GM08714 (cell line): ENCODE measurements at regions not wholly inside any gene's neighbourhood (a gene's known extent, or its start where the extent isn't known, plus 50 kb on each side); places are given as distances from the start of the nearest gene placed in this dataset.

Experiments used
- H3K4me3 ChIP-seq: fragments of 200-500 bp; sonication (Bioruptor generic); 2 replicates; pipeline ENCODE4 v1.5.1; 2014; ENCODE audit warnings: mild to moderate bottlenecking, low read length, inconsistent platforms
- ZNF274 ChIP-seq: IDR thresholded peaks from 2 replicates; pipeline ENCODE4 v1.6.1; 2012; ENCODE audit warnings: mild to moderate bottlenecking, low read depth, low read length

- no peak for TF ChIP-seq ZNF274
Measured at GRCh38 chr6:22829070-22829469, 259.7 kb downstream of the HDGFL1 start.

GRCh38 chr6:22830463-22830862 is 261.1 kb downstream of the HDGFL1 start:
- no peak for TF ChIP-seq ZNF274
- H3K4me3 ChIP-seq: no peak overlapping the region

More at GRCh38 chr6:22829070-22829469, 259.7 kb downstream of the HDGFL1 start:
- H3K4me3 ChIP-seq: no peak overlapping the region

DNA sequence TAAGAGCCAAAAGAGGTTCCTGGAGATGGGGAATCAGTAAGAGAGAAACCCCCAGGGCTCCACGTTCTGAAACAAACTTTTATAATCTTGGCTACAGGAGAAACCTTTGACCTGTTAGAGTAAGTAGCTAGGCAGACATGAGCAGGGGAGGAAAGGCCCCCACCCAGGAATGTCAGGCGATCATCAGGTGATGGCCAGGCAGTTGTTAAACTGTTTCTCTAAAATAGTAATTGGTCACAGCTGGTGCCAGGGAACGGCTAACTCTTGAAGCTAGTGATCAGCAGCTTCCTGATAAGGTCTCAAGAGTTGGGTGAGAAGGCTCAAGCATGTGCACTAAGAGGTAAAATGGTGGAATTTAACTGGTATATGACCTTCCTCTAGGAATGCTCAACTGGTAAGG is 263.8 kb downstream of the HDGFL1 start:
- no peak overlapping the region for H3K4me3 ChIP-seq
- no peak for TF ChIP-seq ZNF274

DNA sequence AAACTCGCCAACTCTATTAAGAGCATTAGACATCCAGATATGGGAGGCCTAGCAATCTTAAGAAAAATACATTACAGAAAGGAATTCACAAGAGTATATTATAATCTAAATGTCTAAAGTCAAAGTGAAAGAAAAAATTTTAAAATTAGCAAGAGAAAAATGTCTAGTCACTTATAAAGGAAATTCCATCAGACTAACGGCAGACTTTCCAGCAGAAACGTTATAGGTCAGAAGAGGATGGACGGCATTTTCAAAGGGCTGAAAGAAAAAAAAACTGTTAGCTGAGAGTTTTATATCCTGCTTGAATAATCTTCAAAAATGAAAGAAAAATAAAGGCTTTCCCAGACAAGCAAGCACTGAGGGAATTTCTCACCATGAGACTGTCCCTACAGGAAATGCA is 269.0 kb downstream of the HDGFL1 start:
- no peak overlapping the region for H3K4me3 ChIP-seq
- no peak for TF ChIP-seq ZNF274

DNA sequence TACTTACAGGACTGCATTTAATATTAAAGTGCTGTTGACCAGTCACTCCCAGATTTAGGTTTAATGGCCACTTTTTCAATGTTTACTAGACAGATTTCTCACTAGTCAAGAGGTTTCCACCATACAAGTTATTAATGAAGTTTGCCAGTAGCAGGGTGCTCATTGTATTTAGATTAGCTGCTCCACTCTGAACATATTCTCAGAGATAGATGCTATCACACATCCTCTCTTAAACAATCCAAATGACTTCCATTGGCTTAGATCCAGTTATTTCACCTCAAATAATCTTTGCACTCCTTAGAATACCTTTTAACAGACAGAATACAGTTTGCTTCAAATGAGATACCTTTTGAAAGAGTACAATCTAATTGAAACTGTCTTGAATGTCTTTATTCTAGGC is 276.1 kb downstream of the HDGFL1 start:
- H3K4me3 ChIP-seq: no peak overlapping the region
- TF ChIP-seq ZNF274: no peak

- no peak overlapping the region for H3K4me3 ChIP-seq
- no peak for TF ChIP-seq ZNF274
Measured at GRCh38 chr6:22848121-22848520, 278.8 kb downstream of the HDGFL1 start.

- TF ChIP-seq ZNF274: no peak
- no peak overlapping the region for H3K4me3 ChIP-seq
Measured at GRCh38 chr6:22849921-22850320, 280.6 kb downstream of the HDGFL1 start.

DNA sequence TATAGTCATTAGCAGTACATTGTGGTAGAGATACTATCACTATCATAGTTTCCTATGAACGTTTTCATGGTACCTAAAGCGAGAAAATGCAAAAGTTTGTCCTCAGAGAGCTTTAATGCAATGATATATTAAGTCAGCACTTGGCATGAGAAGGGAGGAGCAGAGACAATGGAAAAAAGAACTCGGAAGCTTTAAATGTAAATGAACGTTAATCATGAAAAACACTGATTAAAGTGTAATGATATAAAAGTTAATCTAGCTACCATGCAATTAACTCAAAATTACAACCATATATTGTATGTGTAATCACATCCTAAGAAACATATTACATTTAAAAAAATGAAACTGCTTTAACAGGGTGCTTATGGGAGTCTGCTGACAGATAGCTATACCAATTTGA is 282.7 kb downstream of the HDGFL1 start:
- no peak for TF ChIP-seq ZNF274
- H3K4me3 ChIP-seq: no peak overlapping the region

DNA sequence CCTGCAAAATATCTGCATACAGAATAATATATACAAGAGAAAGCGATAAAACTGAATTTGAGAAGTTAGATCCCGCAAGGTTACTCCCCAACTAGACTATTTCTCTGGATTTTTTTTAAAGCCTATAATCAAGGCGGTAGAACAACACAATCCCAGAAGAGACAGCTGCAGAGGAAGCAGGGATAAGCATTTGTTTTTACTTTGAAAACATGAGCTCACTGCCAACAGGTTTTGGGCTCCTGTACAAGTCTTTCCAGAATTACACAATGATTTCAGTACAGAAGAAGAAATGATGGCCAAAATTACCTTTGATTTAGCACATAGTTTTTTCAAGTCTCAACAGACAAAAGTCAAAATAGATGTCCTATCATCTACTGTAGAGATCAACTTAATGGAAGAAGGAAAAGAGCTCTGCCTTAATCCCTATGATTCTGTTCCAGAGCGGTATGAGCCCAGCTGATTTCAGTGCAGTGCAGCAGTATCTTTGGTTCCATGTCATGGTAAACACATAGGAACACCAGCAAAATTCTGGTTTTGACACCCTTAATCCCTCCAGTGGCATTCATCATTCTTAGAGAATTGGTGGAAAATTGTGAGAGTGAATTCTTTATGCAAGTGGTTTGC is 304.3 kb downstream of the HDGFL1 start:
- no peak overlapping the region for H3K4me3 ChIP-seq
- TF ChIP-seq ZNF274: no peak

GRCh38 chr6:22875845-22876244 is 306.5 kb downstream of the HDGFL1 start:
- no peak for TF ChIP-seq ZNF274
- no peak overlapping the region for H3K4me3 ChIP-seq

DNA sequence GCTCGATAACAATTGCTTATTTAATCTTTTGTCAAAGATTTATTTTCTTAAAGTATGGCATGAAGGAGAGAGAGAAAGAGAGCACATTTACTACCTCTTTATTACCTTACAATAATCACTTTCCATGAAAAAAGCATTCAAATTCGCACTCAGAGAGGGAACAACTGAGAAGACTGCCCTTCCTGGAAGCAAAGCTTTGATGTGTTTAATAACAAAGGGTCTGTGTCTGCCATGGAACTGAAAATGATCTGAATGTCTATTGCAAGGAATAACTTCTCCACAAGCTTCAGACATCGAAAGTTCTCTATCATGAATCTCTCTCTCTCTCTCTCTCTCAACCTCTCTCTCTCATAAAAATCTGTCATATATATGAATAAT is 308.9 kb downstream of the HDGFL1 start:
- TF ChIP-seq ZNF274: no peak
- H3K4me3 ChIP-seq: no peak overlapping the region

DNA sequence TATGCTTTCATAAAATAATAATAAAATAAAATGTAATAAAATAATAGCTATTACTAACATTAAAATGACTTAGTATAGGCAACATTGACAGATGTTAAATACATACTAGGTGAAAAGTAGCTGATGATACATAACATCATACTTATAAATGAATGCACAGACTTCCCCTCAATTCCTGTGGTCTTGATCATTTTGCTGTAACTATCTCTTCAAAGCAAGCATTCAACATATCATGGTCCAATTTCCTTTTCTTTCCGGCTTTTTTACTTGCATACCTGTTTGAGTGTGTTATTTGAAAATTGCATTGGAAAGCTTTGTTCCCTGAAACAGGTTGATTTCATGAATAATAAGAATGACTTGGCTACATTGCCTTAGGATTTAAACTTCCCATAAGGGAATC is 309.3 kb downstream of the HDGFL1 start:
- no peak for TF ChIP-seq ZNF274

DNA sequence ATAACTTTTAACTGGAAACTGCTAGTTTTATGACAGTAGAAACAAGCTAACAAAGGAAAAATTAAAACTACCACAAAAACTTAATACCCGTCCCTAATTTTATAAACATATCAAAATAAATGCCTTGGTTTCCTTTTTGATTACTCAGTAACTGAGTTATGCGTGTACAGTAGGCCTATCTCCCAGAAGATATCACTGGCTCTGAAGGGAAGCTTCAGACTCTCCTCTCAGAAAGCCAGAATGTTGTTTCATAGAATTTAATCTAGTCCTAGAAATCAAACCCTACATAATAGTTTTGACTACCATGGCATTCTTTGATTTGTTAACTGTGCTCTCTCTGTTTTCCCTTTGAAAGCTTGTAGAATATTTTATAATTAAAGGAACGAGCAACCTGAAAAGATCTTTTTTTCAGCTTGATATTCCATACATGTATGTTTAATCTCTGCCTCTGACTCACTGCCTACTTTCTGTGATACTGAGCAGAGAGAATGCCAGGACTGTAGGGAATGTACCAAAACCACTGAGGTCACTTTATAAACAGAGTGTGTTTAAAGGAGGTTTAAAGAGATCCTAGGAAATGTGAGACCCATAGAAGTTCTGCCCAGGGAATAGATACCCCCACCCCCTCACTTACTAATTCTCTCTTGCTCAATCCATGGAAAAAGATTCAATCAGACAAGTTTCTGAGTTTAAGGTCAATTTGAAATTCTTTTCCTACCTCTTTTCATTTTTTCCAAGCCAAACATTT is 311.5 kb downstream of the HDGFL1 start:
- H3K4me3 ChIP-seq: no peak overlapping the region
- no peak for TF ChIP-seq ZNF274

More for the DNA sequence above, 309.3 kb downstream of the HDGFL1 start:
- H3K4me3 ChIP-seq: no peak overlapping the region

GRCh38 chr6:22882581-22882980 is 313.2 kb downstream of the HDGFL1 start:
- H3K4me3 ChIP-seq: no peak overlapping the region
- TF ChIP-seq ZNF274: no peak

DNA sequence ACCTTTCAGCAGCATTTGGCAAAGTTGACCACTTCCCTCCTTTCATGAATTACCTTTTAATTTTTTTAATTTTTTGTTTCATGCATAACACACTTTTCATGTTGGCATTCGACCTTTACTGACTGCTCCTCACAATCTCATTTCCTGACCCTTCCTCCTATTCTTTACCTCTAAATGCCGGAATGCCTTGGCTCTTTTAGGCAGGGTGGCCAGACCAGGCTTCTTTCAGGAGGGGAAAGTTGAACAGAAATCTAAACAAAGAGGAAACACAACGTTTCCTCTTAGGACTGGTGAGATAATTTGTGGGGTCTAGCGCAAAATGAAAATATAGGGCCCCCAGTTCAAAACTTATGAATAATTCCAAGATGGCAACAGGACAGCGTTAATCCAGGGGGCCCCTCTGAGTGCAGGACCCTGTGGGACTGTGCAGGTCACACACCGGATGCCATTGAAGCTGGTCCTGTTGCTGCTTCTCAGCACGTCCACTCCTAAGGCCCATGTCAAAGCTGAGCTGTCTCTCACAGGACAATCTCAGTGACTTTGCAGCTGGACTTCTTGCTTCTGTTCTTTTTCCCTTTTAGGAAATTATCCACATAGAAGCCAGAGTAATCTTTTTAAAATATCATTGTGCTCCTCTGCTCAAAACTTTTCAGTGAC is 313.8 kb downstream of the HDGFL1 start:
- H3K4me3 ChIP-seq: no peak overlapping the region
- no peak for TF ChIP-seq ZNF274

GRCh38 chr6:22884456-22884855 is 315.1 kb downstream of the HDGFL1 start:
- no peak for TF ChIP-seq ZNF274
- no peak overlapping the region for H3K4me3 ChIP-seq
